ENCODE measurements at regions not wholly inside any gene's neighbourhood (a gene's known extent, or its start where the extent isn't known, plus 50 kb on each side); places are given as distances from the start of the nearest gene placed in this dataset.

DNA sequence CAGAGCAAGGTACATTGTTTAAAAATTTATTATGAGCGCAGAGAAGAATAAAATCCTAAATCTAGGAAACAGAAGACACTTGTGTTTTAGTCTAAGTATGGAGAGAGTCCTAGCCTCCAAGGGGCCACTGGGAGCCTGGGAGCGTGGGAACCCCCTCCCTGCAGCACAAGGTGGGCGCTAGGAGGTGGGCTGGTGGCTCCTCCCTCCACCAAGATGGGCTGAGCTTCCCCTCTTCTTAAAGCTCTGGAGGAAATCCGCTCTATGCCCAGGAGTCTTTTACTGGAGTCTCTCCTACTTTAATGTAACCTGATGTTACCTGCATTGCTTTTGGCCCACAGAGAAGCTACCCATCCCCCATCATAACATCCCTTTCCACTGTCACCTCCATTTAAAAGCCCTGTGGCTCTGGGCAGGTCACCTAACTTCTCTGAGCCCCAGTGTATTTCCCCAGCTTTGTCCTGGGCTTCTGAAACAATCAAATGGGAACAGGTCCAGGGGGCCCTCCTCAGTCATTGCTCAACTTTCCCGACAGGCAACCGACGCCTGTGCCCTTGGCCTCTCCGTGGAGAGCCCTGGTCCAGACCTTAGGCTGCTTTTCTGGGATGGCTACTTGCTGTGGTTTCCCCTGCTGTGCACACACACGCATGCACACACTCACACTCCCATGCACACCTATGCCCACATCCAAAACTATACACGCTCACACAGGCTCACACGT, 181.5 kb downstream of the NPHP4 start:
- H3K36me3 ChIP-seq (ENCODE audit: insufficient read depth): peaks cover 4% of the 10 kb centered on the region; the same call in 1 of the 2 replicates
- Mint-ChIP-seq H3K27me3 (ENCODE audit: insufficient read depth, low read depth, poor library complexity) (no peaks in the 10 kb centered on the region), H3K4me3 (no peak overlapping the region), H3K27ac (no peak overlapping the region), H3K9me3 (no peaks in the 10 kb centered on the region), H3K4me1 (peaks cover 15% of the 10 kb centered on the region), H3K36me3 (ENCODE audit: low read depth) (no peaks in the 10 kb centered on the region)
- H3K27ac ChIP-seq (ENCODE audit: low read depth): no peak overlapping the region
- no peaks in the 10 kb centered on the region for H3K27me3 ChIP-seq (ENCODE audit: insufficient read depth)
- H3K4me2 ChIP-seq: no peak overlapping the region
- no peak overlapping the region for H3K4me3 ChIP-seq
- H3F3A ChIP-seq (replicated peaks; ENCODE audit: low read depth): no peaks in the 10 kb centered on the region
- TF ChIP-seq POLR2AphosphoS5 (IDR thresholded peaks at IDR 0.05; ENCODE audit: low read depth) (no peak), EZH2 (IDR thresholded peaks at IDR 0.05; ENCODE audit: low read depth, unreplicated experiment) (no peak)
- H3K4me1 ChIP-seq (ENCODE audit: insufficient read depth): no peaks in the 10 kb centered on the region
- no peak overlapping the region for H2AFZ ChIP-seq
- H3K9me2 ChIP-seq (ENCODE audit: insufficient read depth): no peaks in the 10 kb centered on the region
- DNase-seq (ENCODE audit: low spot score) (no peak), ATAC-seq (peak; percentile 49)
- H4K20me1 ChIP-seq (replicated peaks; ENCODE audit: insufficient read depth): no peaks in the 10 kb centered on the region
- H3K79me2 ChIP-seq (replicated peaks; ENCODE audit: insufficient read depth): no peaks in the 10 kb centered on the region

DNA sequence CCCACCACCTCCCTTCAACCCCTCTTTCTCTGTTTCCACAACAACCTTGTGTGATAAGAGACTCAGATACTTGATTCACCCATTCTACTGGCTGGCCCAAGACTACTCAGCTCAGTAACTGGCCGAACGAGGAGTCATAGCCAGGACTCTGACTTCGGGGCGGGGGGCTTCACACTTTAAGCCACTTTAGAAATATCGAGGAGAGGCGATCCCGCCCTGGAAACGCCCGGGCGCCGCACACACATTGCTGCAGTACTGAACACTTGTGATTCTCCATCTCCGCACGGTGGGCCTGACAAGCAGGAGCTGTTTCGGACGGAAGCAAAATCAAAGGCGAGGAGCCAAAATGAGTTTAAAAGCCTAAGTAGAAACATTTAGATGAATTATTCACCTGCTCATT, 182.1 kb downstream of the NPHP4 start:
- no peaks in the 10 kb centered on the region for H3F3A ChIP-seq (replicated peaks; ENCODE audit: low read depth)
- TF ChIP-seq EZH2 (IDR thresholded peaks at IDR 0.05; ENCODE audit: low read depth, unreplicated experiment) (no peak), EZH2phosphoT487 (IDR thresholded peaks at IDR 0.05; ENCODE audit: unreplicated experiment) (no peak), POLR2AphosphoS5 (IDR thresholded peaks at IDR 0.05; ENCODE audit: low read depth) (no peak), ZNF114 (CRISPR knock-in tag; IDR thresholded peaks at IDR 0.05) (no peak), CREB1 (CRISPR knock-in tag; IDR thresholded peaks at IDR 0.05; ENCODE audit: low read depth) (no peak)
- TF ChIP-seq, protein P1, sequence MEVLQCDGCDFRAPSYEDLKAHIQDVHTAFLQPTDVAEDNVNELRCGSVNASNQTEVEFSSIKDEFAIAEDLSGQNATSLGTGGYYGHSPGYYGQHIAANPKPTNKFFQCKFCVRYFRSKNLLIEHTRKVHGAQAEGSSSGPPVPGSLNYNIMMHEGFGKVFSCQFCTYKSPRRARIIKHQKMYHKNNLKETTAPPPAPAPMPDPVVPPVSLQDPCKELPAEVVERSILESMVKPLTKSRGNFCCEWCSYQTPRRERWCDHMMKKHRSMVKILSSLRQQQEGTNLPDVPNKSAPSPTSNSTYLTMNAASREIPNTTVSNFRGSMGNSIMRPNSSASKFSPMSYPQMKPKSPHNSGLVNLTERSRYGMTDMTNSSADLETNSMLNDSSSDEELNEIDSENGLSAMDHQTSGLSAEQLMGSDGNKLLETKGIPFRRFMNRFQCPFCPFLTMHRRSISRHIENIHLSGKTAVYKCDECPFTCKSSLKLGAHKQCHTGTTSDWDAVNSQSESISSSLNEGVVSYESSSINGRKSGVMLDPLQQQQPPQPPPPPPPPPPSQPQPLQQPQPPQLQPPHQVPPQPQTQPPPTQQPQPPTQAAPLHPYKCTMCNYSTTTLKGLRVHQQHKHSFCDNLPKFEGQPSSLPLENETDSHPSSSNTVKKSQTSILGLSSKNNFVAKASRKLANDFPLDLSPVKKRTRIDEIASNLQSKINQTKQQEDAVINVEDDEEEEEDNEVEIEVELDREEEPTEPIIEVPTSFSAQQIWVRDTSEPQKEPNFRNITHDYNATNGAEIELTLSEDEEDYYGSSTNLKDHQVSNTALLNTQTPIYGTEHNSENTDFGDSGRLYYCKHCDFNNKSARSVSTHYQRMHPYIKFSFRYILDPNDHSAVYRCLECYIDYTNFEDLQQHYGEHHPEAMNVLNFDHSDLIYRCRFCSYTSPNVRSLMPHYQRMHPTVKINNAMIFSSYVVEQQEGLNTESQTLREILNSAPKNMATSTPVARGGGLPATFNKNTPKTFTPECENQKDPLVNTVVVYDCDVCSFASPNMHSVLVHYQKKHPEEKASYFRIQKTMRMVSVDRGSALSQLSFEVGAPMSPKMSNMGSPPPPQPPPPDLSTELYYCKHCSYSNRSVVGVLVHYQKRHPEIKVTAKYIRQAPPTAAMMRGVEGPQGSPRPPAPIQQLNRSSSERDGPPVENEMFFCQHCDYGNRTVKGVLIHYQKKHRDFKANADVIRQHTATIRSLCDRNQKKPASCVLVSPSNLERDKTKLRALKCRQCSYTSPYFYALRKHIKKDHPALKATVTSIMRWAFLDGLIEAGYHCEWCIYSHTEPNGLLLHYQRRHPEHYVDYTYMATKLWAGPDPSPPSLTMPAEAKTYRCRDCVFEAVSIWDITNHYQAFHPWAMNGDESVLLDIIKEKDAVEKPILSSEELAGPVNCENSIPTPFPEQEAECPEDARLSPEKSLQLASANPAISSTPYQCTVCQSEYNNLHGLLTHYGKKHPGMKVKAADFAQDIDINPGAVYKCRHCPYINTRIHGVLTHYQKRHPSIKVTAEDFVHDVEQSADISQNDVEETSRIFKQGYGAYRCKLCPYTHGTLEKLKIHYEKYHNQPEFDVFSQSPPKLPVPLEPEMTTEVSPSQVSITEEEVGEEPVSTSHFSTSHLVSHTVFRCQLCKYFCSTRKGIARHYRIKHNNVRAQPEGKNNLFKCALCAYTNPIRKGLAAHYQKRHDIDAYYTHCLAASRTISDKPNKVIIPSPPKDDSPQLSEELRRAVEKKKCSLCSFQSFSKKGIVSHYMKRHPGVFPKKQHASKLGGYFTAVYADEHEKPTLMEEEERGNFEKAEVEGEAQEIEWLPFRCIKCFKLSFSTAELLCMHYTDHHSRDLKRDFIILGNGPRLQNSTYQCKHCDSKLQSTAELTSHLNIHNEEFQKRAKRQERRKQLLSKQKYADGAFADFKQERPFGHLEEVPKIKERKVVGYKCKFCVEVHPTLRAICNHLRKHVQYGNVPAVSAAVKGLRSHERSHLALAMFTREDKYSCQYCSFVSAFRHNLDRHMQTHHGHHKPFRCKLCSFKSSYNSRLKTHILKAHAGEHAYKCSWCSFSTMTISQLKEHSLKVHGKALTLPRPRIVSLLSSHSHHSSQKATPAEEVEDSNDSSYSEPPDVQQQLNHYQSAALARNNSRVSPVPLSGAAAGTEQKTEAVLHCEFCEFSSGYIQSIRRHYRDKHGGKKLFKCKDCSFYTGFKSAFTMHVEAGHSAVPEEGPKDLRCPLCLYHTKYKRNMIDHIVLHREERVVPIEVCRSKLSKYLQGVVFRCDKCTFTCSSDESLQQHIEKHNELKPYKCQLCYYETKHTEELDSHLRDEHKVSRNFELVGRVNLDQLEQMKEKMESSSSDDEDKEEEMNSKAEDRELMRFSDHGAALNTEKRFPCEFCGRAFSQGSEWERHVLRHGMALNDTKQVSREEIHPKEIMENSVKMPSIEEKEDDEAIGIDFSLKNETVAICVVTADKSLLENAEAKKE (CRISPR knock-in tag; IDR thresholded peaks at IDR 0.05): no peak
- TF ChIP-seq, protein P2, sequence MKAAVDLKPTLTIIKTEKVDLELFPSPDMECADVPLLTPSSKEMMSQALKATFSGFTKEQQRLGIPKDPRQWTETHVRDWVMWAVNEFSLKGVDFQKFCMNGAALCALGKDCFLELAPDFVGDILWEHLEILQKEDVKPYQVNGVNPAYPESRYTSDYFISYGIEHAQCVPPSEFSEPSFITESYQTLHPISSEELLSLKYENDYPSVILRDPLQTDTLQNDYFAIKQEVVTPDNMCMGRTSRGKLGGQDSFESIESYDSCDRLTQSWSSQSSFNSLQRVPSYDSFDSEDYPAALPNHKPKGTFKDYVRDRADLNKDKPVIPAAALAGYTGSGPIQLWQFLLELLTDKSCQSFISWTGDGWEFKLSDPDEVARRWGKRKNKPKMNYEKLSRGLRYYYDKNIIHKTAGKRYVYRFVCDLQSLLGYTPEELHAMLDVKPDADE (IDR thresholded peaks at IDR 0.05): no peak
- TF ChIP-seq, protein P3, sequence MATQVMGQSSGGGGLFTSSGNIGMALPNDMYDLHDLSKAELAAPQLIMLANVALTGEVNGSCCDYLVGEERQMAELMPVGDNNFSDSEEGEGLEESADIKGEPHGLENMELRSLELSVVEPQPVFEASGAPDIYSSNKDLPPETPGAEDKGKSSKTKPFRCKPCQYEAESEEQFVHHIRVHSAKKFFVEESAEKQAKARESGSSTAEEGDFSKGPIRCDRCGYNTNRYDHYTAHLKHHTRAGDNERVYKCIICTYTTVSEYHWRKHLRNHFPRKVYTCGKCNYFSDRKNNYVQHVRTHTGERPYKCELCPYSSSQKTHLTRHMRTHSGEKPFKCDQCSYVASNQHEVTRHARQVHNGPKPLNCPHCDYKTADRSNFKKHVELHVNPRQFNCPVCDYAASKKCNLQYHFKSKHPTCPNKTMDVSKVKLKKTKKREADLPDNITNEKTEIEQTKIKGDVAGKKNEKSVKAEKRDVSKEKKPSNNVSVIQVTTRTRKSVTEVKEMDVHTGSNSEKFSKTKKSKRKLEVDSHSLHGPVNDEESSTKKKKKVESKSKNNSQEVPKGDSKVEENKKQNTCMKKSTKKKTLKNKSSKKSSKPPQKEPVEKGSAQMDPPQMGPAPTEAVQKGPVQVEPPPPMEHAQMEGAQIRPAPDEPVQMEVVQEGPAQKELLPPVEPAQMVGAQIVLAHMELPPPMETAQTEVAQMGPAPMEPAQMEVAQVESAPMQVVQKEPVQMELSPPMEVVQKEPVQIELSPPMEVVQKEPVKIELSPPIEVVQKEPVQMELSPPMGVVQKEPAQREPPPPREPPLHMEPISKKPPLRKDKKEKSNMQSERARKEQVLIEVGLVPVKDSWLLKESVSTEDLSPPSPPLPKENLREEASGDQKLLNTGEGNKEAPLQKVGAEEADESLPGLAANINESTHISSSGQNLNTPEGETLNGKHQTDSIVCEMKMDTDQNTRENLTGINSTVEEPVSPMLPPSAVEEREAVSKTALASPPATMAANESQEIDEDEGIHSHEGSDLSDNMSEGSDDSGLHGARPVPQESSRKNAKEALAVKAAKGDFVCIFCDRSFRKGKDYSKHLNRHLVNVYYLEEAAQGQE (IDR thresholded peaks at IDR 0.05; ENCODE audit: unreplicated experiment): no peak

More for the DNA sequence above, 182.1 kb downstream of the NPHP4 start:
- no peak overlapping the region for H3K4me3 ChIP-seq
- Mint-ChIP-seq H3K36me3 (ENCODE audit: low read depth) (no peaks in the 10 kb centered on the region), H3K4me3 (no peak overlapping the region), H3K27ac (no peak overlapping the region), H3K27me3 (ENCODE audit: insufficient read depth, low read depth, poor library complexity) (no peaks in the 10 kb centered on the region), H3K9me3 (no peaks in the 10 kb centered on the region), H3K4me1 (peaks cover 15% of the 10 kb centered on the region)
- no peak overlapping the region for H3K4me2 ChIP-seq
- H3K36me3 ChIP-seq (ENCODE audit: insufficient read depth): no peaks in the 10 kb centered on the region; the same call in 1 of the 2 replicates
- no peaks in the 10 kb centered on the region for H3K9me2 ChIP-seq (ENCODE audit: insufficient read depth)
- no peaks in the 10 kb centered on the region for H3K4me1 ChIP-seq (ENCODE audit: insufficient read depth)
- H3K27ac ChIP-seq (ENCODE audit: low read depth): no peak overlapping the region
- no peak overlapping the region for H2AFZ ChIP-seq
- DNase-seq (ENCODE audit: low spot score): no peak
- H4K20me1 ChIP-seq (replicated peaks; ENCODE audit: insufficient read depth): no peaks in the 10 kb centered on the region
- no peaks in the 10 kb centered on the region for H3K27me3 ChIP-seq (ENCODE audit: insufficient read depth)
- ATAC-seq: no peak
- no peaks in the 10 kb centered on the region for H3K79me2 ChIP-seq (replicated peaks; ENCODE audit: insufficient read depth)
